OCI-LY1 (cell line): ENCODE measurements at regions not wholly inside any gene's neighbourhood (a gene's known extent, or its start where the extent isn't known, plus 50 kb on each side); places are given as distances from the start of the nearest gene placed in this dataset.

ENCODE experiments used
- H2AFZ ChIP-seq: fragments of 200-600 bp; sonication (generic), shearing (Covaris generic); 2 replicates; pipeline ENCODE4 v1.6.0; 2014; ENCODE audit warnings: antibody characterized with exemption, mild to moderate bottlenecking, low read length
- H3F3A ChIP-seq: fragments of 200-600 bp; sonication (generic), shearing (Covaris generic); 2 replicates; pipeline ENCODE4 v1.6.0; 2014; ENCODE audit warnings: mild to moderate bottlenecking, antibody characterized with exemption, low read length, moderate library complexity; ENCODE audit not compliant: insufficient read depth
- H3K27ac ChIP-seq: fragments of 200-600 bp; sonication (generic); 2 replicates; pipeline ENCODE4 v1.5.1; 2014; ENCODE audit warnings: low read length, mixed run types, mild to moderate bottlenecking, low read depth; ENCODE audit not compliant: poor library complexity, severe bottlenecking
- H3K27me3 ChIP-seq: fragments of 200-600 bp; sonication (generic); 2 replicates; pipeline ENCODE4 v1.6.0; 2014; ENCODE audit warnings: antibody characterized with exemption, mild to moderate bottlenecking, low read length, moderate library complexity; ENCODE audit not compliant: insufficient read depth
- H3K36me3 ChIP-seq: fragments of 200-600 bp; sonication (generic); 2 replicates; pipeline ENCODE4 v1.6.1; 2014; ENCODE audit warnings: mild to moderate bottlenecking, antibody characterized with exemption, low read length, moderate library complexity, mixed read lengths; ENCODE audit not compliant: insufficient read depth
- H3K4me1 ChIP-seq: fragments of 200-600 bp; sonication (generic); 2 replicates; pipeline ENCODE4 v1.5.1; 2014; ENCODE audit warnings: mild to moderate bottlenecking, low read length, moderate library complexity; ENCODE audit not compliant: insufficient read depth, severe bottlenecking
- H3K4me2 ChIP-seq: fragments of 200-600 bp; sonication (generic), shearing (Covaris generic); 2 replicates; pipeline ENCODE4 v1.6.1; 2014; ENCODE audit warnings: low read length
- H3K4me3 ChIP-seq: fragments of 200-600 bp; sonication (generic); 2 replicates; pipeline ENCODE4 v1.5.1; 2014; ENCODE audit warnings: low read length, low read depth, mild to moderate bottlenecking, mixed read lengths; ENCODE audit not compliant: poor library complexity, severe bottlenecking
- H3K79me2 ChIP-seq: fragments of 200-600 bp; shearing (Covaris generic); 2 replicates; pipeline ENCODE4 v1.6.1; 2016; ENCODE audit warnings: mixed run types, low read length, mixed read lengths; ENCODE audit not compliant: insufficient read depth
- H3K9ac ChIP-seq: fragments of 200-600 bp; sonication (generic), shearing (Covaris generic); 2 replicates; pipeline ENCODE4 v1.6.1; 2014; ENCODE audit warnings: mild to moderate bottlenecking, low read length, mixed read lengths
- H3K9me2 ChIP-seq: fragments of 200-600 bp; sonication (generic), shearing (Covaris generic); 2 replicates; pipeline ENCODE4 v1.6.1; 2014; ENCODE audit warnings: low read depth, mild to moderate bottlenecking, low read length, mixed read lengths
- H3K9me3 ChIP-seq: fragments of 200-600 bp; shearing (Covaris generic); 2 replicates; pipeline ENCODE4 v1.6.1; 2014; ENCODE audit warnings: low read length, mixed read lengths
- H4K20me1 ChIP-seq: fragments of 200-600 bp; sonication (generic), shearing (Covaris generic); 2 replicates; pipeline ENCODE4 v1.6.0; 2016; ENCODE audit warnings: mild to moderate bottlenecking, low read length; ENCODE audit not compliant: insufficient read depth
- EZH2 ChIP-seq: fragments of 200-600 bp; sonication (generic), shearing (Covaris generic); IDR thresholded peaks from 2 replicates; pipeline ENCODE4 v1.8.0; 2017; ENCODE audit warnings: borderline replicate concordance, mixed run types, mild to moderate bottlenecking, antibody characterized with exemption, low read length, moderate library complexity, mixed read lengths
- TF ChIP-seq, protein P1 (sequence below): fragments of 200-600 bp; sonication (generic), shearing (Covaris generic); IDR thresholded peaks from 2 replicates; pipeline ENCODE4 v1.5.1; 2017; ENCODE audit warnings: mild to moderate bottlenecking, antibody characterized with exemption, low read length, moderate library complexity, mixed read lengths

DNA sequence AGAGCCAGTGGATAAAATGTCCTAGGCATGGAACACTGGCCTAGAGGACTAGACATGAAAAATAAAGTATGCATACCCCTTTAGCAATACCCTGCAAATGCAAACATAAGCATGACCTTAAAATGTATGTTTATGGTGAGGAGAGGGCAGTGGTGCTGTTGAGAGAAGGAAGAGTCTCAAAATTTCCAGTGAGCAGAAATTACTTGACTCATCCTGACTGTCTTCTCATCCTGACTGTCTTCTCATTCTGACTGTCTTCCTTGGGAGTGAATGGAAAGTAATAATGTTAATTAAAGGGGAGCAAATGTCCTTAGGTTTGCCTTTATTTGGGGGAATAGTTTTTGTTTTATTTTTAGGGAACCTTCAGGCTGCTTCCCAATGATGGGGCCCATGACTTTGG, 121.5 kb upstream of the GALNT15 start:
- H3K9me2 ChIP-seq, result no peaks in the 10 kb centered on the region
- no peaks in the 10 kb centered on the region for H3K36me3 ChIP-seq
- no peak overlapping the region for H3K4me3 ChIP-seq
- no peaks in the 10 kb centered on the region for H3F3A ChIP-seq
- H3K9ac ChIP-seq, result no peak overlapping the region
- H3K4me2 ChIP-seq, result no peak overlapping the region
- H3K4me1 ChIP-seq, result no peaks in the 10 kb centered on the region
- H3K27me3 ChIP-seq, result no peaks in the 10 kb centered on the region
- H3K27ac ChIP-seq, result no peak overlapping the region
- no peak overlapping the region for H2AFZ ChIP-seq
- no peaks in the 10 kb centered on the region for H3K9me3 ChIP-seq
- TF ChIP-seq EZH2, result no peak
- TF ChIP-seq, protein P1, sequence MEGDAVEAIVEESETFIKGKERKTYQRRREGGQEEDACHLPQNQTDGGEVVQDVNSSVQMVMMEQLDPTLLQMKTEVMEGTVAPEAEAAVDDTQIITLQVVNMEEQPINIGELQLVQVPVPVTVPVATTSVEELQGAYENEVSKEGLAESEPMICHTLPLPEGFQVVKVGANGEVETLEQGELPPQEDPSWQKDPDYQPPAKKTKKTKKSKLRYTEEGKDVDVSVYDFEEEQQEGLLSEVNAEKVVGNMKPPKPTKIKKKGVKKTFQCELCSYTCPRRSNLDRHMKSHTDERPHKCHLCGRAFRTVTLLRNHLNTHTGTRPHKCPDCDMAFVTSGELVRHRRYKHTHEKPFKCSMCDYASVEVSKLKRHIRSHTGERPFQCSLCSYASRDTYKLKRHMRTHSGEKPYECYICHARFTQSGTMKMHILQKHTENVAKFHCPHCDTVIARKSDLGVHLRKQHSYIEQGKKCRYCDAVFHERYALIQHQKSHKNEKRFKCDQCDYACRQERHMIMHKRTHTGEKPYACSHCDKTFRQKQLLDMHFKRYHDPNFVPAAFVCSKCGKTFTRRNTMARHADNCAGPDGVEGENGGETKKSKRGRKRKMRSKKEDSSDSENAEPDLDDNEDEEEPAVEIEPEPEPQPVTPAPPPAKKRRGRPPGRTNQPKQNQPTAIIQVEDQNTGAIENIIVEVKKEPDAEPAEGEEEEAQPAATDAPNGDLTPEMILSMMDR, result no peak
- no peaks in the 10 kb centered on the region for H4K20me1 ChIP-seq
- H3K79me2 ChIP-seq, result no peaks in the 10 kb centered on the region

DNA sequence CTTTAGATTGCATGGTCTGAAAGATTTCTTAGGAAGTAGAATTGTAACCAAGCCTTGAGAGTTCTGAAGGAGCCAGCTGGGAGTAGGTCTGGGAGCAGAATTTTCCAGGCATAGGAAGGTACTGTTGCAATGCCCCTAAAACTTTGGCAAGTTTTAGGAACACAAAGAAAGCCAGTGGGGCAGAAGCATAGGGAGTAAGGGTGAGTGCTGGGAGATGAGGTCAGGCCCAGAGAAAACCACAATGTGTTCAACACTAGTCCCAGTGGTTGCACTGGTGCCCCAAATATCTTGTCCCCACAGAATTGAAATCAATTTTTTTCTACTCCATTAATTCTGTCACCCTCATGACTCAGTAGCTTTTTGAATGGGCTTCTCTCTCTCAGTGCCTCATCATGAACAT, 120.7 kb upstream of the GALNT15 start:
- no peaks in the 10 kb centered on the region for H3F3A ChIP-seq
- no peaks in the 10 kb centered on the region for H3K79me2 ChIP-seq
- H3K36me3 ChIP-seq, result no peaks in the 10 kb centered on the region
- no peak for TF ChIP-seq EZH2
- TF ChIP-seq, protein P1, result no peak
- H4K20me1 ChIP-seq, result no peaks in the 10 kb centered on the region
- H2AFZ ChIP-seq, result no peak overlapping the region
- no peak overlapping the region for H3K4me3 ChIP-seq
- no peak overlapping the region for H3K9ac ChIP-seq
- no peaks in the 10 kb centered on the region for H3K27me3 ChIP-seq
- H3K27ac ChIP-seq, result no peak overlapping the region
- H3K9me2 ChIP-seq, result no peaks in the 10 kb centered on the region
- H3K4me2 ChIP-seq, result no peak overlapping the region
- no peaks in the 10 kb centered on the region for H3K9me3 ChIP-seq
- H3K4me1 ChIP-seq, result no peaks in the 10 kb centered on the region

DNA sequence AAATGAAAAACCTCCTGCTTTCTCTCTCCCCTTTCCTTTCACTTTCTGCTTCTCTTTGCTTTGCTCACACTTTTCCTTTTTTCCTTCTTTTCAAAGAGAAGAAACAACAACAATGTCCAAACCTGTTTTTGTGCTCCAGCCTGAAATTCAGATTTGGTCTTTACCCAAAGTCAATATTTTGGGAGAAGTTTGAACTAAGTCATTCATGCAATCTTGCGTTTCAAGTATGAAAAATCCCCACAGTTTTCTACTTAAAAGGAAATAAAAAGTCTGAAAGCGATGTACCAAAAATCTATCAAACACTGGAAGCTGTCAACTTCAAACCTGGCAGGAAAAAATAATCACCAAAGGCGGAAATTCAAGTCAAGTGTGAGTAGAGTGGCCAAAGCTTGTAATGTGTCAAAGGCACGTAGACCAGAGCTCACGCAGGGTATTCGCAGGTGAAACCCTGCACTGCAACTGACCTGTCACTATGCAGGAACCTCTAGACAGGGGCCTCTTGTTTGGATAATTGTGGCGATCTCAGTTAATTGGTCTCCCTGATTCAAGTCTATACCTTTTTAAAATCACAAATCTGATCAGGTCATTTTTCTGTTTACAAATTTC, 118.8 kb upstream of the GALNT15 start:
- Histone ChIP-seq H3F3A (no peaks in the 10 kb centered on the region), H2AFZ (no peak overlapping the region), H4K20me1 (no peaks in the 10 kb centered on the region), H3K27ac (no peak overlapping the region), H3K36me3 (no peaks in the 10 kb centered on the region), H3K4me2 (no peak overlapping the region), H3K4me3 (no peak overlapping the region), H3K9me3 (no peaks in the 10 kb centered on the region), H3K79me2 (no peaks in the 10 kb centered on the region), H3K27me3 (no peaks in the 10 kb centered on the region), H3K4me1 (no peaks in the 10 kb centered on the region), H3K9ac (no peak overlapping the region), H3K9me2 (no peaks in the 10 kb centered on the region)
- TF ChIP-seq EZH2, result no peak
- TF ChIP-seq, protein P1, result no peak
